Tibial artery (tissue), 4 donors: ENCODE measurements at regions not wholly inside any gene's neighbourhood (a gene's known extent, or its start where the extent isn't known, plus 50 kb on each side); places are given as distances from the start of the nearest gene placed in this dataset.

Experiments
- DNase-seq, 2 donors: peaks; one replicate each; pipeline ENCODE4 v3.0.0-alpha.2; 2019
- H3K27ac ChIP-seq, 2 donors: fragments of 200-600 bp; sonication (generic) in 1 of 2; 1 replicate in 1 of 2; 2 replicates in 1 of 2; pipeline ENCODE4 v1.5.1; 2018 to 2019; ENCODE audit warnings: mild to moderate bottlenecking in 1 of 2
- H3K27me3 ChIP-seq, 2 donors: fragments of 200-600 bp; sonication (generic) in 1 of 2; one replicate each; pipeline versions ENCODE4 v1.5.1 to v1.6.0; 2016 to 2019
- H3K36me3 ChIP-seq, 3 donors: fragments of 200-600 bp; sonication (generic) in 2 of 3; one replicate each; pipeline ENCODE4 v1.5.1; 2016 to 2019; ENCODE audit warnings: mild to moderate bottlenecking in 2 of 3
- H3K4me1 ChIP-seq, 4 donors: fragments of 200-600 bp; sonication (generic) in 2 of 4; 1 replicate in 3 of 4; 2 replicates in 1 of 4; pipeline ENCODE4 v1.5.1; 2016 to 2019
- H3K4me3 ChIP-seq, 2 donors: fragments of 200-600 bp; sonication (generic) in 1 of 2; 1 replicate in 1 of 2; 2 replicates in 1 of 2; pipeline ENCODE4 v1.5.1; 2018 to 2019; ENCODE audit warnings: mild to moderate bottlenecking in 2 of 2
- H3K9me3 ChIP-seq, 3 donors: fragments of 200-600 bp; sonication (generic) in 1 of 3; one replicate each; pipeline ENCODE4 v1.5.1; 2016 to 2019
- intact Hi-C: fragments of 100-400 bp; cut with DNase I; formaldehyde crosslinking; loops from one replicate; pipeline ENCODE4 v1.15.0; 2023; ENCODE audit warnings: low total_unique reads
- TF ChIP-seq, protein P1 (sequence below), 2 experiments: fragments of 200-600 bp in 1 of 2; fragments of 450-650 bp in 1 of 2; IDR thresholded peaks; one replicate each; pipeline ENCODE4 v1.5.1; 2017 to 2019; ENCODE audit warnings: antibody characterized with exemption in 2 of 2, mild to moderate bottlenecking in 1 of 2, moderate library complexity in 1 of 2

GRCh38 chr16:52051414-52052172, 495.4 kb downstream of the TOX3 start:
- H3K27me3 ChIP-seq, result no peaks in the 10 kb centered on the region
- TF ChIP-seq, protein P1, sequence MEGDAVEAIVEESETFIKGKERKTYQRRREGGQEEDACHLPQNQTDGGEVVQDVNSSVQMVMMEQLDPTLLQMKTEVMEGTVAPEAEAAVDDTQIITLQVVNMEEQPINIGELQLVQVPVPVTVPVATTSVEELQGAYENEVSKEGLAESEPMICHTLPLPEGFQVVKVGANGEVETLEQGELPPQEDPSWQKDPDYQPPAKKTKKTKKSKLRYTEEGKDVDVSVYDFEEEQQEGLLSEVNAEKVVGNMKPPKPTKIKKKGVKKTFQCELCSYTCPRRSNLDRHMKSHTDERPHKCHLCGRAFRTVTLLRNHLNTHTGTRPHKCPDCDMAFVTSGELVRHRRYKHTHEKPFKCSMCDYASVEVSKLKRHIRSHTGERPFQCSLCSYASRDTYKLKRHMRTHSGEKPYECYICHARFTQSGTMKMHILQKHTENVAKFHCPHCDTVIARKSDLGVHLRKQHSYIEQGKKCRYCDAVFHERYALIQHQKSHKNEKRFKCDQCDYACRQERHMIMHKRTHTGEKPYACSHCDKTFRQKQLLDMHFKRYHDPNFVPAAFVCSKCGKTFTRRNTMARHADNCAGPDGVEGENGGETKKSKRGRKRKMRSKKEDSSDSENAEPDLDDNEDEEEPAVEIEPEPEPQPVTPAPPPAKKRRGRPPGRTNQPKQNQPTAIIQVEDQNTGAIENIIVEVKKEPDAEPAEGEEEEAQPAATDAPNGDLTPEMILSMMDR (IDR thresholded peaks at IDR 0.05), result no peak
- no peaks in the 10 kb centered on the region for H3K4me1 ChIP-seq
- H3K9me3 ChIP-seq, result peaks cover 0 to 5% (median 0%) of the 10 kb centered on the region in 3 donors
- H3K4me3 ChIP-seq, result no peak overlapping the region
- no peak for DNase-seq
- intact Hi-C loops, result no loop called here
- no peaks in the 10 kb centered on the region for H3K36me3 ChIP-seq
- no peak overlapping the region for H3K27ac ChIP-seq

DNA sequence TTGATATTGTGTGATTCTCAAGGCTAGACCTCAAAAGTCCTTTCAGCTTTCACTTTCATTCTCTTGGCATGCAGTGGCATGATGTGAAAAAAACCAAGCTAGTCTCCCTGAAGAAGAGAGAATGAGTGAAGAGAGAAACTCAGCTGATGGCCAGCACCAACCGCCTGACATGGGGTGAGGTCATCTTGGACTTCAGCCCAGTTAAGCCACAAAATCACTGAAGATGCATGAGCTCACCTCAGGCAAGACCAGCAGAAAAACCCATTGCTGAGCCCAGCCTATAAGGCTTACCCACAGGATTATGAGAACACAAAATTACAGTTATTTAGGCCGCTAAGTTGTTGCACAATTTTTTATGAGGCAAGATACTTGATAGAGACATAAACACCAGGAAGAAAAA, 496.5 kb downstream of the TOX3 start:
- H3K4me3 ChIP-seq, result no peak overlapping the region
- H3K9me3 ChIP-seq, result peaks cover 0 to 6% (median 5%) of the 10 kb centered on the region in 3 donors
- no peak for DNase-seq
- no peaks in the 10 kb centered on the region for H3K36me3 ChIP-seq
- TF ChIP-seq, protein P1 (IDR thresholded peaks at IDR 0.05), result no peak
- H3K4me1 ChIP-seq, result no peaks in the 10 kb centered on the region
- no peaks in the 10 kb centered on the region for H3K27me3 ChIP-seq
- intact Hi-C loops, result no loop called here
- no peak overlapping the region for H3K27ac ChIP-seq

- intact Hi-C loops, result no loop called here
- Histone ChIP-seq H3K4me1 (no peaks in the 10 kb centered on the region), H3K27me3 (no peaks in the 10 kb centered on the region), H3K27ac (no peak overlapping the region), H3K4me3 (no peak overlapping the region), H3K9me3 (no peaks in the 10 kb centered on the region), H3K36me3 (no peaks in the 10 kb centered on the region)
- TF ChIP-seq, protein P1 (IDR thresholded peaks at IDR 0.05), result no peak
- DNase-seq, result no peak
Measured at GRCh38 chr16:52035436-52035835, 511.5 kb downstream of the TOX3 start.

DNA sequence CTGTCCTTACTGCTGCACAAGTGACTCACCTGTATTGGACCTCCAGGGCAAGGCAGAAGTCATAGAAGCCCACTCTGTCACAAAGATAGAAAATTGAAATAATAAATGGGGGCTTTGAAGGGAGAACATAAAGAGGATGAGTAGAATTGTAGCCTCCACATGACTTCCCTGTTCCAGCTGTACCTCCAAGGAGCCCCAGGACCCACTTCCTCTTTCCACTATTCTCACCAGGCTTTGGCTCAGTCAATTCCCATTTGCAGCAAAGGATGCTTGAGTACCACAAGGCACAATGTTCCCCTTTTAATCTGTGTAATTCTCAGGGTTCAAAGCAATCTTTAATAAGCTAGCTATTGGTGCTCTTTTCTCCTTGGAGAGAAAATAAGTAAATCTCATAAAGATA, 512.1 kb downstream of the TOX3 start:
- TF ChIP-seq, protein P1 (IDR thresholded peaks at IDR 0.05), result no peak
- Histone ChIP-seq H3K27ac (no peak overlapping the region), H3K9me3 (no peaks in the 10 kb centered on the region), H3K4me1 (no peaks in the 10 kb centered on the region), H3K36me3 (no peaks in the 10 kb centered on the region), H3K27me3 (no peaks in the 10 kb centered on the region), H3K4me3 (no peak overlapping the region)
- DNase-seq, result no peak
- intact Hi-C loops, result no loop called here

DNA sequence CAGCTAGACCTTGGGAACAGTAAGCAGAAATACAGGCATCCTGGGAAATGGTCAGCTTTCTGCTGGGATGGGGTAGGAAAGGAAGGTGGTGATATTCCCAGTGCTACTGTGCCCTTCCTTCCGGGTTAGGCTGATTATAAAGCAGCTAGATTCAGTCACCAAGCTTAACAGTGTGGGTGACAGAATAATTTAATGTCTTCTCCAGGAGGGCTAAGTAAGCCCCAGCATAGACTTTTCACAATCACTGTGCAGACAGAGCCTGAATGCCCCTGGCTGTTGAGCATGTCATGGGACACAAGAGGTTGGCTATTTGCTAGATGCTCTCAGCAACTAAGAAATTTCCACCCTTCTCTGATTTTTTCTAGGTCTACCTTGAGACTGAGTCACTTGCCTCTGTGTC, 513.0 kb downstream of the TOX3 start:
- no peaks in the 10 kb centered on the region for H3K36me3 ChIP-seq
- H3K4me1 ChIP-seq, result no peaks in the 10 kb centered on the region
- H3K4me3 ChIP-seq, result no peak overlapping the region
- TF ChIP-seq, protein P1 (IDR thresholded peaks at IDR 0.05), result no peak
- no peaks in the 10 kb centered on the region for H3K27me3 ChIP-seq
- H3K27ac ChIP-seq, result no peak overlapping the region
- no peak for DNase-seq
- intact Hi-C loops, result no loop called here
- no peaks in the 10 kb centered on the region for H3K9me3 ChIP-seq
